Psoas muscle (tissue), 7 donors: ENCODE measurements at regions not wholly inside any gene's neighbourhood (a gene's known extent, or its start where the extent isn't known, plus 50 kb on each side); places are given as distances from the start of the nearest gene placed in this dataset.

Experiments used
- ATAC-seq, 4 donors: fragments of 200-7000 bp; cut with Tn5 transposase; one replicate each; pipeline ENCODE4 v1.9.1; 2020; ENCODE audit warnings: moderate library complexity in 3 of 4, mild to moderate bottlenecking in 2 of 4
- DNase-seq, 2 donors: peaks; one replicate each; pipeline ENCODE4 v3.0.0-alpha.2; 2020
- H3K27ac ChIP-seq: fragments of 200-600 bp; one replicate; pipeline ENCODE4 v1.8.0; 2022
- H3K27me3 ChIP-seq, 3 donors: fragments of 200-600 bp in 1 of 3; one replicate each; pipeline versions ENCODE4 v1.6.1 to v1.8.0; 2013 to 2022; ENCODE audit warnings: low read length in 2 of 3, mild to moderate bottlenecking in 2 of 3, moderate library complexity in 1 of 3; ENCODE audit not compliant: insufficient read depth in 3 of 3
- H3K36me3 ChIP-seq, 2 donors: fragments of 200-600 bp in 1 of 2; one replicate each; pipeline versions ENCODE4 v1.6.1 to v1.8.0; 2013 to 2022; ENCODE audit warnings: low read depth in 1 of 2, mild to moderate bottlenecking in 1 of 2, moderate library complexity in 1 of 2; ENCODE audit not compliant: insufficient read depth in 1 of 2
- H3K4me1 ChIP-seq: fragments of 200-600 bp; one replicate; pipeline ENCODE4 v1.8.0; 2022
- H3K4me3 ChIP-seq: fragments of 200-600 bp; one replicate; pipeline ENCODE4 v1.8.0; 2022; ENCODE audit warnings: mild to moderate bottlenecking
- H3K9me3 ChIP-seq: fragments of 200-600 bp; one replicate; pipeline ENCODE4 v1.8.0; 2022
- WGBS, 3 donors: extraction: QIAGEN DNeasy Blood & Tissue Kit; methylation state at CpG; one replicate each; pipeline versions ENCODE4 v1.1.6 to v1.1.7; 2013; 5-methylcytosine and 5-hydroxymethylcytosine counted together
- intact Hi-C, 2 donors: fragments of 100-400 bp; cut with DNase I; formaldehyde crosslinking; loops; one replicate each; pipeline versions ENCODE4 v1.11.0 to v1.14.2; 2022
- TF ChIP-seq, protein P1 (sequence below): fragments of 200-600 bp; IDR thresholded peaks from one replicate; pipeline ENCODE4 v1.8.0; 2022; ENCODE audit warnings: antibody characterized with exemption
- donor health status: healthy with polysubstance abuse.
- donor health status: DM: no; HTN: no; CAD: no; lungs with moderate emphysema.
- donor health status: Bipolar disorder and iron deficiency.
- donor health status: healthy.
- donor health status: DM: yes; HTN: yes; CAD: no.
- donor health status: DM: no; HTN: no; CAD: no.
- donor health status: DM: yes; HTN: yes; CAD: no.

DNA sequence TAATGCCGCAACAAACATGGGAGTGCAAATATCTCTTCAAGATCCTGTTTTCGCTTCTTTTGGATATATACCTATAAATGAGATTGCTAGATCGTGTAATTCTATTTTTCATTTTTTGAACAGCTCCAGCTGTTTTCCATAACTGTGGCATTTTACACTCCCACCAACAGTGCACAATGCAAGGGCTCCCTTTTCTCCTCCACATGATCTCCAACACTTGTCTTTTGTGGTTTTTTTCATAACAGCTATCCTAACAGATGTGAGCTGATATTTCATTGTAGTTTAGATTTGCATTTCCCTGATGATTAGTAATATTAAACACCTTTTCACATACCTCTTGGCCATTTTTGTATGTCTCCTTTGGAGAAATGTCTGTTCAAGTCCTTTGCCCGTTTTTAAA lies 58.6 kb upstream of the TJP1 start:
- Histone ChIP-seq H3K27ac (no peak overlapping the region), H3K4me3 (no peak overlapping the region), H3K27me3 (no peaks in the 10 kb centered on the region), H3K4me1 (no peaks in the 10 kb centered on the region), H3K36me3 (no peaks in the 10 kb centered on the region), H3K9me3 (no peaks in the 10 kb centered on the region)
- TF ChIP-seq, protein P1, sequence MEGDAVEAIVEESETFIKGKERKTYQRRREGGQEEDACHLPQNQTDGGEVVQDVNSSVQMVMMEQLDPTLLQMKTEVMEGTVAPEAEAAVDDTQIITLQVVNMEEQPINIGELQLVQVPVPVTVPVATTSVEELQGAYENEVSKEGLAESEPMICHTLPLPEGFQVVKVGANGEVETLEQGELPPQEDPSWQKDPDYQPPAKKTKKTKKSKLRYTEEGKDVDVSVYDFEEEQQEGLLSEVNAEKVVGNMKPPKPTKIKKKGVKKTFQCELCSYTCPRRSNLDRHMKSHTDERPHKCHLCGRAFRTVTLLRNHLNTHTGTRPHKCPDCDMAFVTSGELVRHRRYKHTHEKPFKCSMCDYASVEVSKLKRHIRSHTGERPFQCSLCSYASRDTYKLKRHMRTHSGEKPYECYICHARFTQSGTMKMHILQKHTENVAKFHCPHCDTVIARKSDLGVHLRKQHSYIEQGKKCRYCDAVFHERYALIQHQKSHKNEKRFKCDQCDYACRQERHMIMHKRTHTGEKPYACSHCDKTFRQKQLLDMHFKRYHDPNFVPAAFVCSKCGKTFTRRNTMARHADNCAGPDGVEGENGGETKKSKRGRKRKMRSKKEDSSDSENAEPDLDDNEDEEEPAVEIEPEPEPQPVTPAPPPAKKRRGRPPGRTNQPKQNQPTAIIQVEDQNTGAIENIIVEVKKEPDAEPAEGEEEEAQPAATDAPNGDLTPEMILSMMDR: no peak
- intact Hi-C loops: no loop called here
- WGBS, 3 donors: 80 to 92% (median 83%) methylated on average over 4 of the region's 4 CpGs
- DNase-seq (no peak), ATAC-seq (no peak)

DNA sequence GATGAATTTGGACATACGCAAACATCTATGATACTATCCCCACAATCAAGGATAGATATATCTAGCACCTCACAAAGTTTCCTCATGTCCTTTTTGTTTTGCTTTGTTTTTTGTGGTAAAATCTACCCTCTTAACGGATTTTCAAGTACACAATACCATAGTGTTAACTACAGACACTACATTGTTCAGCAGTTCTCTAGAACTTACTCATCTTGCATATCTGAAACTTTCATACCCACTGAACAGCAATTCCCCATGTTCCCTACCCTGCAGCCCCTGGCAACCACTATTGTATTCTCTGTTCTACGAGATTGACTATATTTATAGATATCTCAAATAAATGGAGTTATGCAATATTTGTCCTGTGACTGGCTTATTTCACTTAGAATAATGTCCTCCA lies 58.1 kb upstream of the TJP1 start:
- 74 to 84% (median 77%) methylated on average over 3 of the region's 3 CpGs for WGBS, 3 donors
- Histone ChIP-seq H3K4me1 (no peaks in the 10 kb centered on the region), H3K27ac (no peak overlapping the region), H3K36me3 (no peaks in the 10 kb centered on the region), H3K27me3 (no peaks in the 10 kb centered on the region), H3K4me3 (no peak overlapping the region), H3K9me3 (no peaks in the 10 kb centered on the region)
- ATAC-seq: no peak
- TF ChIP-seq, protein P1: no peak
- DNase-seq: no peak
- intact Hi-C loops: no loop called here

DNA sequence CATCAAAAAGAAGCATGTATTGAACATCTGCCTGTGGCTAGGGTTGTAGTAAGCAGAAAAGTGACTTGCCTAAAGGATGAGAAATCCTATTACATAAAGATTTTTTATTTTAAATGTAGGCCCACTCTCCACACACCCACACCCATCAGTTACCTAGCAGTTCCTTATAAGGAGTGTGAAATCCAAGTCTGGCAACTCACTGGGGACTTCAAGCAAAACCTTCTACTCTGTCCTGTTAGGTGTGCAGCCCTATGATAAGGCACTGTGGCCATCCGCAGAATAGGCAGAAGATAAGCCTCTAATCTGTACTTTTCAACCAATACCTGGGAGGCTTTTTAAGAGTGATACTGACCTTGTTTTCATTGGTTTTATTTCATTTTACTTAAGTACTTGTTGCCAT lies 52.7 kb upstream of the TJP1 start:
- no peak overlapping the region for H3K4me3 ChIP-seq
- no peaks in the 10 kb centered on the region for H3K36me3 ChIP-seq
- ATAC-seq: no peak
- TF ChIP-seq, protein P1: no peak
- no peaks in the 10 kb centered on the region for H3K4me1 ChIP-seq
- no peaks in the 10 kb centered on the region for H3K27me3 ChIP-seq
- DNase-seq: no peak
- H3K27ac ChIP-seq: no peak overlapping the region
- WGBS, 3 donors: 93 to 97% (median 96%) methylated on average over 1 of the region's 1 CpG
- H3K9me3 ChIP-seq: no peaks in the 10 kb centered on the region
- intact Hi-C loops: loop anchor here in 1 of 2 donors (5.0 kb wide), 1 partner anchor 53 kb away; the partner anchor contains the start of gene TJP1

DNA sequence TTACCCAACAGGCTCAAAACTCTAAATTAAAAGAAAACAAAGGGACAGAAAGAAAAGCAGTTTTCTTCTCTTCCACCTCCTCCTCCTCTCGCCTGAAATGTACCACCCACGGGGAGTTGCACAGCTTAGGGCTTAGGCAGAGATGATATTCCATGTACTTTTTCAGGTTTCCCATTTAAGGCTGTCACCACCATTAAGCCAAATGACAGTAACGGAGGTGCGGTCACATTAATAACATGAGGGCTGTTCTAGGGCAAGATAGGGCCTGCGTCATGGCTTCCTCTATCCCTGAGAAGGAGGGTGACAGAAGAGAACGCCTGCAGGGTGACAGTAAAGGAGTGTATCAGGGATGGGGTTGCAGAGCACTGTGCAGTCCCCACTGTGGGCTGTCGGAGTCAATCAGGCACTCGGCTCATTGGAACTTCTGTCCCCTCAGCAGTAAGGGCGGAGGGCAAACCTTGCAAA lies 51.7 kb upstream of the TJP1 start:
- DNase-seq (no peak), ATAC-seq (no peak)
- no peaks in the 10 kb centered on the region for H3K9me3 ChIP-seq
- WGBS, 3 donors: 86 to 94% (median 90%) methylated on average over 9 of the region's 9 CpGs
- TF ChIP-seq, protein P1: no peak
- intact Hi-C loops: loop anchor here in 1 of 2 donors (5.0 kb wide), 1 partner anchor 52 kb away; the partner anchor contains the start of gene TJP1
- H3K4me3 ChIP-seq: no peak overlapping the region
- no peaks in the 10 kb centered on the region for H3K27me3 ChIP-seq
- no peaks in the 10 kb centered on the region for H3K4me1 ChIP-seq
- H3K36me3 ChIP-seq: no peaks in the 10 kb centered on the region
- no peak overlapping the region for H3K27ac ChIP-seq

DNA sequence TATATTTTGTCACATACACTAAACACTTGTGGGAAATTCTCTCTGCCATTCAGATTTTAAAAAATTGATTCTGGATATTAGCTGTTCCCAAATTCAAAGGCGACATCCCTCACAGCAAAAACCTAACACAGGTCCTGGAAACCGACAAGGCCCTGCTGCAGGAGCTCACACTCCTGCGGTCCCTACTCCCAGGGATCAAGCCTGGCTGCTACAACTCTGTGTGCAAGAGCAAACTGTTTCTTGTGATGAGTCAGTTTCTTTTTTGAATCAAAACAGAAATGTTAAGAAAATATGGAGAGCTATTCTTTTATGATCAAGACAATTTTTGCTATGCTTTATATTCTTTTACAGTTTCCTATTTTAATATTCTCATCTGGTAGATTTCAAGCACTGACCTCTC lies 51.0 kb upstream of the TJP1 start:
- DNase-seq (no peak), ATAC-seq (no peak)
- TF ChIP-seq, protein P1: no peak
- H3K27me3 ChIP-seq: no peaks in the 10 kb centered on the region
- WGBS, 3 donors: 81 to 88% (median 86%) methylated on average over 3 of the region's 3 CpGs
- H3K27ac ChIP-seq: no peak overlapping the region
- H3K4me3 ChIP-seq: no peak overlapping the region
- H3K36me3 ChIP-seq: no peaks in the 10 kb centered on the region
- no peaks in the 10 kb centered on the region for H3K9me3 ChIP-seq
- intact Hi-C loops: loop anchor here in 1 of 2 donors (5.0 kb wide), 1 partner anchor 51 kb away; the partner anchor contains the start of gene TJP1
- H3K4me1 ChIP-seq: no peaks in the 10 kb centered on the region
